A549 (cell line): ENCODE measurements at regions not wholly inside any gene's neighbourhood (a gene's known extent, or its start where the extent isn't known, plus 50 kb on each side); places are given as distances from the start of the nearest gene placed in this dataset.

ENCODE experiments used
- ATAC-seq, 2 experiments: fragments of 200-7000 bp in 1 of 2; fragments of >200 bp in 1 of 2; cut with Nextera tagmentation in 1 of 2; cut with Tn5 transposase in 1 of 2; 3 replicates each; pipeline versions ENCODE4 v1.8.0 to v1.9.1; 2018 to 2020; ENCODE audit warnings: mild to moderate bottlenecking in 1 of 2, moderate library complexity in 1 of 2
- CTCF ChIA-PET: fragments of 300-600 bp; sonication (Branson Sonifier 250); formaldehyde crosslinking; extraction: SDS; loops from one replicate; lab custom pipeline; 2021; ENCODE audit warnings: antibody characterized with exemption, inconsistent platforms; lab: Yijun Ruan, JAX
- POLR2A ChIA-PET: fragments of 350-600 bp; formaldehyde crosslinking; extraction: SDS; loops from one replicate; lab custom pipeline; 2021; ENCODE audit warnings: antibody characterized with exemption, inconsistent platforms; lab: Yijun Ruan, JAX
- DNase-seq, 2 experiments: peaks; one replicate each; pipeline versions ENCODE4 v3.0.0 to v3.0.0-alpha.2; 2011 to 2016; ENCODE audit warnings: low read depth in 1 of 2, low spot score in 1 of 2
- FAIRE-seq: peaks from 2 replicates; lab custom pipeline; 2011; peaks lifted over from hg19 to GRCh38; lab: Jason Lieb, UNC
- H3K27ac ChIP-seq, 2 experiments: fragments of >200 bp; sonication (Bioruptor Twin); formaldehyde crosslinking; 3 replicates each; pipeline ENCODE4 v1.5.1; 2016 to 2017
- H3K4me1 ChIP-seq: fragments of >200 bp; sonication (Bioruptor Twin); formaldehyde crosslinking; 3 replicates; pipeline ENCODE4 v1.6.1; 2016
- H3K4me2 ChIP-seq: fragments of >200 bp; sonication (Bioruptor Twin); formaldehyde crosslinking; 3 replicates; pipeline ENCODE4 v1.6.1; 2016
- H3K4me3 ChIP-seq: fragments of >200 bp; sonication (Bioruptor Twin); formaldehyde crosslinking; 3 replicates; pipeline ENCODE4 v1.5.1; 2016
- H3K9me3 ChIP-seq: fragments of >200 bp; sonication (Bioruptor Twin); formaldehyde crosslinking; 3 replicates; pipeline ENCODE4 v1.6.1; 2016
- BCL3 ChIP-seq: fragments of >200 bp; sonication (Bioruptor Twin); formaldehyde crosslinking; IDR thresholded peaks from 3 replicates; pipeline ENCODE4 v1.6.1; 2016
- CBX8 ChIP-seq: fragments of 200-600 bp; sonication (generic); IDR thresholded peaks from 2 replicates; pipeline ENCODE4 v1.6.1; 2016
- ELK1 ChIP-seq: fragments of 150-350 bp; IDR thresholded peaks from 2 replicates; pipeline ENCODE4 v1.6.1; 2014; ENCODE audit warnings: low read depth, mild to moderate bottlenecking, low read length
- EP300 ChIP-seq, 2 experiments: fragments of >200 bp; sonication (Bioruptor Twin); formaldehyde crosslinking; IDR thresholded peaks; 2 replicates in 1 of 2; 3 replicates in 1 of 2; pipeline ENCODE4 v1.6.1; 2016 to 2017
- FOSB ChIP-seq: fragments of 250-450 bp; sonication (Bioruptor Pico); IDR thresholded peaks from 2 replicates; pipeline ENCODE4 v1.5.0; 2020; ENCODE audit warnings: mild to moderate bottlenecking, moderate library complexity
- FOSL2 ChIP-seq, 2 experiments: fragments of 450-650 bp in 1 of 2; fragments of >200 bp in 1 of 2; sonication (Bioruptor Twin) in 1 of 2; formaldehyde crosslinking; IDR thresholded peaks; 2 replicates each; pipeline versions ENCODE4 v1.5.0 to v1.6.1; 2016 to 2020; ENCODE audit warnings: mild to moderate bottlenecking in 1 of 2, moderate library complexity in 1 of 2
- HEYL ChIP-seq: fragments of 250-450 bp; sonication (Bioruptor Pico); IDR thresholded peaks from 2 replicates; pipeline ENCODE4 v1.8.0; 2021; ENCODE audit warnings: mild to moderate bottlenecking, moderate library complexity
- MAX ChIP-seq: IDR thresholded peaks from 2 replicates; pipeline ENCODE4 v1.6.1; 2012
- NR3C1 ChIP-seq: fragments of >200 bp; sonication (Bioruptor Twin); formaldehyde crosslinking; IDR thresholded peaks from 3 replicates; pipeline ENCODE4 v1.6.1; 2017
- POLR2AphosphoS2 ChIP-seq: conservative IDR thresholded peaks from 2 replicates; pipeline ENCODE4 v1.6.1; 2012; ENCODE audit warnings: low read length, improper control_type of control experiment, inconsistent platforms
- RAD21 ChIP-seq, 2 experiments: fragments of >200 bp in 1 of 2; sonication (Bioruptor Twin) in 1 of 2; formaldehyde crosslinking in 1 of 2; IDR thresholded peaks in 1 of 2; conservative IDR thresholded peaks in 1 of 2; 2 replicates in 1 of 2; 3 replicates in 1 of 2; pipeline ENCODE4 v1.6.1; 2012 to 2018; ENCODE audit warnings: inconsistent platforms in 1 of 2
- RNF2 ChIP-seq: fragments of 200-600 bp; sonication (generic); IDR thresholded peaks from 2 replicates; pipeline ENCODE4 v1.6.1; 2016; ENCODE audit warnings: low read depth, mild to moderate bottlenecking, antibody characterized with exemption, moderate library complexity, borderline replicate concordance
- TFCP2L1 ChIP-seq: fragments of 250-450 bp; sonication (Bioruptor Pico); IDR thresholded peaks from 2 replicates; pipeline ENCODE4 v1.5.0; 2021; ENCODE audit warnings: mild to moderate bottlenecking
- ZC3H11A ChIP-seq: fragments of 450-650 bp; IDR thresholded peaks from 2 replicates; pipeline ENCODE4 v1.6.1; 2014; ENCODE audit warnings: antibody characterized with exemption, mild to moderate bottlenecking
- ZSCAN20 ChIP-seq: fragments of 250-450 bp; sonication (Bioruptor Pico); IDR thresholded peaks from 2 replicates; pipeline ENCODE4 v1.8.0; 2022; ENCODE audit warnings: mild to moderate bottlenecking, moderate library complexity
- WGBS: methylation state at CpG from one replicate; pipeline ENCODE4 v1.1.6; 2017; ENCODE audit errors: missing lambda C conversion rate; 5-methylcytosine and 5-hydroxymethylcytosine counted together
- TF ChIP-seq, protein P1 (sequence below): fragments of 450-650 bp; IDR thresholded peaks from 2 replicates; pipeline ENCODE4 v1.6.1; 2014; ENCODE audit warnings: antibody characterized with exemption
- TF ChIP-seq, protein P2 (sequence below): IDR thresholded peaks from 2 replicates; pipeline ENCODE4 v1.6.1; 2012; ENCODE audit warnings: low read depth, borderline replicate concordance

GRCh38 chr22:48798281-48799226 is 1029.1 kb downstream of the BRD1 start:
- FAIRE-seq (no peak), ATAC-seq (peak in 1 of 2 experiments; percentile 38; a peak in 2 of 6 replicates), DNase-seq (no peak)
- ChIA-PET CTCF (no interaction called here), POLR2A (no interaction called here)
- no peaks in the 10 kb centered on the region for H3K9me3 ChIP-seq
- H3K4me3 ChIP-seq: no peak overlapping the region
- WGBS: 38% methylated on average over 14 of the region's 31 CpGs
- H3K4me1 ChIP-seq: no peaks in the 10 kb centered on the region
- TF ChIP-seq, protein P1, sequence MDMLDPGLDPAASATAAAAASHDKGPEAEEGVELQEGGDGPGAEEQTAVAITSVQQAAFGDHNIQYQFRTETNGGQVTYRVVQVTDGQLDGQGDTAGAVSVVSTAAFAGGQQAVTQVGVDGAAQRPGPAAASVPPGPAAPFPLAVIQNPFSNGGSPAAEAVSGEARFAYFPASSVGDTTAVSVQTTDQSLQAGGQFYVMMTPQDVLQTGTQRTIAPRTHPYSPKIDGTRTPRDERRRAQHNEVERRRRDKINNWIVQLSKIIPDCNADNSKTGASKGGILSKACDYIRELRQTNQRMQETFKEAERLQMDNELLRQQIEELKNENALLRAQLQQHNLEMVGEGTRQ: no peak
- no peak for TF ChIP-seq ELK1
- no peak for TF ChIP-seq CBX8
- TF ChIP-seq HEYL (CRISPR knock-in tag): no peak
- no peak for TF ChIP-seq BCL3
- TF ChIP-seq FOSL2 (IDR thresholded peaks at IDR 0.05): no peak
- TF ChIP-seq FOSL2 (CRISPR knock-in tag; IDR thresholded peaks at IDR 0.05): no peak
- no peak for TF ChIP-seq ZC3H11A
- TF ChIP-seq, protein P2, sequence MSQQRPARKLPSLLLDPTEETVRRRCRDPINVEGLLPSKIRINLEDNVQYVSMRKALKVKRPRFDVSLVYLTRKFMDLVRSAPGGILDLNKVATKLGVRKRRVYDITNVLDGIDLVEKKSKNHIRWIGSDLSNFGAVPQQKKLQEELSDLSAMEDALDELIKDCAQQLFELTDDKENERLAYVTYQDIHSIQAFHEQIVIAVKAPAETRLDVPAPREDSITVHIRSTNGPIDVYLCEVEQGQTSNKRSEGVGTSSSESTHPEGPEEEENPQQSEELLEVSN: no peak
- TF ChIP-seq RNF2: no peak
- TF ChIP-seq NR3C1: no peak
- TF ChIP-seq EP300 (IDR thresholded peaks at IDR 0.05): no peak
- TF ChIP-seq RAD21 (conservative IDR thresholded peaks at IDR 0.05 in 1 of 2, IDR thresholded peaks at IDR 0.05 in 1 of 2): no peak
- H3K27ac ChIP-seq: no peak overlapping the region
- no peak overlapping the region for H3K4me2 ChIP-seq

DNA sequence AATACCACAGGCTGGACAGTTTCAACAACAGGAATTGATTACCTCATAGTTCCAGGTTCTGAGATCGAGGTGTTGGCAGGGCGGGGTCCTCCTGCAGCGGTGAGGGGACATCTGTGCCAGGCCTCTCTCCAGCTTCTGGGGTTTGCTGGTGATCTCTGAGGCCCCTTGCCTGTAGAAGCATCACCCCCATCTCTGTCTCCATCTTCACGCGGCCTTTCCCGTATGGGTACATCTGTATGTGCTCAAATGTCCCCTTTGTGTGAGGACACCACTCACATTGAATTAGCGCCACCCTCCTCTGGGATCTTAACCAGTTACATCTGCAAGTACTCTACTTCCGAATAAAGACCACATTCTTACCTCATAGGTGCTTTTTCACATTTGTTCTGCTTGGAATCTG is 1029.9 kb downstream of the BRD1 start:
- DNase-seq (no peak), FAIRE-seq (no peak), ATAC-seq (no peak)
- no peak overlapping the region for H3K4me3 ChIP-seq
- no peaks in the 10 kb centered on the region for H3K9me3 ChIP-seq
- no peak overlapping the region for H3K4me2 ChIP-seq
- WGBS: 64% methylated on average over 8 of the region's 8 CpGs
- no peak overlapping the region for H3K27ac ChIP-seq
- TF ChIP-seq HEYL (CRISPR knock-in tag) (no peak), BCL3 (no peak), ZSCAN20 (no peak), TFCP2L1 (CRISPR knock-in tag) (no peak), NR3C1 (no peak), FOSB (CRISPR knock-in tag) (no peak), MAX (no peak), POLR2AphosphoS2 (no peak)
- CTCF ChIA-PET: no interaction called here
- no peaks in the 10 kb centered on the region for H3K4me1 ChIP-seq
- POLR2A ChIA-PET: no interaction called here
